Aorta (tissue), 5 donors: ENCODE measurements at regions not wholly inside any gene's neighbourhood (a gene's known extent, or its start where the extent isn't known, plus 50 kb on each side); places are given as distances from the start of the nearest gene placed in this dataset.

Experiments
- ATAC-seq: fragments of 200-7000 bp; cut with Tn5 transposase; one replicate; pipeline ENCODE4 v1.9.1; 2022; ENCODE audit warnings: moderate library complexity; ENCODE audit not compliant: low FRiP score
- DNase-seq, 2 donors: peaks; one replicate each; pipeline ENCODE4 v3.0.0-alpha.2; 2020
- H3K27ac ChIP-seq, 2 donors: one replicate each; pipeline ENCODE4 v1.5.1; 2013; ENCODE audit warnings: low read length in 2 of 2, mild to moderate bottlenecking in 2 of 2, moderate library complexity in 2 of 2, control low read depth in 1 of 2, inconsistent platforms in 1 of 2, low read depth in 1 of 2
- H3K27me3 ChIP-seq, 2 donors: one replicate each; pipeline ENCODE4 v1.6.1; 2013; ENCODE audit warnings: control low read depth in 1 of 2, low read length in 1 of 2, mild to moderate bottlenecking in 1 of 2, moderate library complexity in 1 of 2; ENCODE audit not compliant: insufficient read depth in 2 of 2, control insufficient read depth in 1 of 2
- H3K36me3 ChIP-seq, 2 donors: one replicate each; pipeline ENCODE4 v1.6.1; 2013; ENCODE audit warnings: control low read depth in 1 of 2, low read length in 1 of 2, mild to moderate bottlenecking in 1 of 2; ENCODE audit not compliant: insufficient read depth in 2 of 2, control insufficient read depth in 1 of 2
- H3K4me1 ChIP-seq, 2 donors: one replicate each; pipeline ENCODE4 v1.6.1; 2013; ENCODE audit warnings: low read length in 2 of 2, control low read depth in 1 of 2, mild to moderate bottlenecking in 1 of 2, moderate library complexity in 1 of 2; ENCODE audit not compliant: insufficient read depth in 2 of 2, control insufficient read depth in 1 of 2
- H3K4me3 ChIP-seq, 2 donors: one replicate each; pipeline ENCODE4 v1.5.1; 2013; ENCODE audit warnings: low read length in 2 of 2, control low read depth in 1 of 2, mild to moderate bottlenecking in 1 of 2
- H3K9me3 ChIP-seq: one replicate; pipeline ENCODE4 v1.6.1; 2013; ENCODE audit warnings: mild to moderate bottlenecking, low read length; ENCODE audit not compliant: control insufficient read depth
- WGBS, 2 donors: extraction: QIAGEN DNeasy Blood & Tissue Kit; methylation state at CpG; one replicate each; pipeline ENCODE4 v1.1.7; 2013; 5-methylcytosine and 5-hydroxymethylcytosine counted together
- intact Hi-C, 2 donors: fragments of 100-400 bp; cut with DNase I; formaldehyde crosslinking; loops; one replicate each; pipeline versions ENCODE4 v1.14.2 to v1.15.0; 2022
- donor health status: healthy with polysubstance abuse.
- donor health status: Bipolar disorder and iron deficiency.
- donor health status: DM: no; HTN: no; CAD: no.
- donor health status: DM: no; HTN: no; CAD: no.
- donor health status: DM: yes; HTN: yes; CAD: no.

DNA sequence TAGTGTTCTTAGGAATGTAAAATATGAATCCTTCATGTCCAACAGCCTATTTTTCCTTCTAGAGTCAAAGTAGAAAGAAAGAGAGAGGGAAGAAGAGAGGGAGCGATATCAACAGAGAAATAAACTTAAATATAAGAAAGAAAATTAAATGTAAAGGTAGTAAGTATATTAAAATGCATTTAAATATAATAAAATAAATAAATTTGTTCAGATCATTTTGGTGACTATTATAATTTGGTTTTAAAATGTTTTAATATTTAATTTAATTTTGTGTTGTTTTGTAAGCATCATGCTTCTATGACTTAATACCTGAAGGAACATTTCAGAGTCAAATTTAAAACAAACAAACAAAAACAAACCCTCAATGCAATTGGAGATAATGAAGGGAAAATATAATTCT is 405.2 kb upstream of the IRX1 start:
- 13 to 89% methylated on average over 1 of the region's 1 CpG for WGBS, 2 donors

DNA sequence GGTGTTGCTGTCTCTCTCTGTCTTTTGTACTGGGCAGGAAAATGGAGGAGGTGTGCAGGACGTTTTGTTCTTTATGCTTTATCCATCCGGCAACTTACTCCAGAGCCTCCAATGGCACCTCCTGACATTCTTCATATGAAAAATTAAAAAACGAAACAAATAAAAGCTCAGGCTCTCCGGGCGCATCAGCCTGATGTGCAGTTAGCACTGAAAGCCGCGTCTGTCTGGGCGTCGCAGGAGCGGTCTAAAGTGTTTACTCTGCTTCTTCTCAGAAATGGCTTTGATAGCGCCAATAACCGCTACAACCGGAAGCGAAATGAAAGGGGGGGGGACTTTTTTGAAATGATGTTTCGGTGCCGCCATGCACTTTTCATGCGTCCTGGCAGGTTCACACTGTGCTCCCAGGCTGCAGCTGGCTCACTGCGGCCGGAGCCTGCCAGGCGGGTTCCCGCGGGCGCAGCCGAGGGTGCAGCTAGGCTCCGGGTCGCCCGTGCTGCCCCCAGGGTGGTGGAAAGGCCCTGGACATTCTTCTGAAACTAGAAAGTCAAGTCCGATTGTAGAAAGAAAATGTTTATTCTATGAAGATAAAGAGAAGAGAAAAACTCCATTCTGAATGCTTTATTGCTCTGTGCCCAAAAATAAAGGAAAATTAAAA is 407.7 kb upstream of the IRX1 start:
- Histone ChIP-seq H3K36me3 (no peaks in the 10 kb centered on the region), H3K4me1 (no peaks in the 10 kb centered on the region), H3K4me3 (no peak overlapping the region), H3K9me3 (no peaks in the 10 kb centered on the region), H3K27ac (no peak overlapping the region), H3K27me3 (no peaks in the 10 kb centered on the region)
- 83% methylated on average over 28 of the region's 28 CpGs for WGBS, 2 donors
- no peak for ATAC-seq
- no peak for DNase-seq
- intact Hi-C loops = no loop called here

More for the DNA sequence above, 405.2 kb upstream of the IRX1 start:
- no peak for ATAC-seq
- Histone ChIP-seq H3K27me3 (no peaks in the 10 kb centered on the region), H3K36me3 (no peaks in the 10 kb centered on the region), H3K27ac (no peak overlapping the region), H3K4me3 (no peak overlapping the region), H3K9me3 (no peaks in the 10 kb centered on the region), H3K4me1 (no peaks in the 10 kb centered on the region)
- DNase-seq = no peak
- intact Hi-C loops = no loop called here

GRCh38 chr5:3186736-3187405 is 408.8 kb upstream of the IRX1 start:
- H3K4me1 ChIP-seq = no peaks in the 10 kb centered on the region
- no peaks in the 10 kb centered on the region for H3K36me3 ChIP-seq
- 60 to 61% methylated on average over 12 of the region's 12 CpGs for WGBS, 2 donors
- H3K4me3 ChIP-seq = no peak overlapping the region
- no peak for ATAC-seq
- intact Hi-C loops = no loop called here
- no peaks in the 10 kb centered on the region for H3K27me3 ChIP-seq
- no peaks in the 10 kb centered on the region for H3K9me3 ChIP-seq
- no peak overlapping the region for H3K27ac ChIP-seq
- no peak for DNase-seq

- H3K36me3 ChIP-seq = no peaks in the 10 kb centered on the region
- ATAC-seq (no peak), DNase-seq (no peak)
- no peaks in the 10 kb centered on the region for H3K27me3 ChIP-seq
- no peaks in the 10 kb centered on the region for H3K4me1 ChIP-seq
- H3K4me3 ChIP-seq = no peak overlapping the region
- WGBS, 2 donors = 55 to 58% methylated on average over 7 of the region's 7 CpGs
- H3K9me3 ChIP-seq = no peaks in the 10 kb centered on the region
- intact Hi-C loops = no loop called here
- H3K27ac ChIP-seq = no peak overlapping the region
Observed at GRCh38 chr5:3186156-3186555, 409.5 kb upstream of the IRX1 start.

DNA sequence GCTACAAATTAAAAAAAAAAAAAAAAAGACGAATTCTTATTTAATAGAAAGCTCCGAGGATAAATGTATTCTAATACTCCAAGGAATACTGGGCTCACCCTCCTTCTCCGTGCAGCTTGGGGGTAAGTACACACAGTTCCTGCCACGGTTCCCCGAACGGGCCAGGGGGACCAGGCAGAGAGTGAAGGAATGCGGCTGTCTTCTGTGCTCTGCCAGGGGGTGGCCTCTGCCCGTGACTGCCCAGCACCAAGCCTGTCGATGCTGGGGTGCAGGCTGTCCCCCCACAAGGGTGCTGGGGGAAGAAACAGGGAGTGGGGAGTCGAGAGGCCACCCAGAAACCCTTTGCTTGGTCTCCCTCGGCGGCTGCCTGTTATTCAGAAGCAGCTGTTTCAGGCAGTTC is 410.1 kb upstream of the IRX1 start:
- no peaks in the 10 kb centered on the region for H3K4me1 ChIP-seq
- intact Hi-C loops = no loop called here
- no peak overlapping the region for H3K4me3 ChIP-seq
- H3K9me3 ChIP-seq = no peaks in the 10 kb centered on the region
- H3K36me3 ChIP-seq = no peaks in the 10 kb centered on the region
- no peaks in the 10 kb centered on the region for H3K27me3 ChIP-seq
- no peak for ATAC-seq
- WGBS, 2 donors = 36 to 47% methylated on average over 12 of the region's 12 CpGs
- no peak overlapping the region for H3K27ac ChIP-seq
- no peak for DNase-seq

GRCh38 chr5:3182133-3182876 is 413.3 kb upstream of the IRX1 start:
- no peaks in the 10 kb centered on the region for H3K27me3 ChIP-seq
- ATAC-seq = no peak
- no peak overlapping the region for H3K27ac ChIP-seq
- intact Hi-C loops = no loop called here
- H3K4me1 ChIP-seq = no peaks in the 10 kb centered on the region
- 70 to 72% methylated on average over 12 of the region's 12 CpGs for WGBS, 2 donors
- no peaks in the 10 kb centered on the region for H3K36me3 ChIP-seq
- DNase-seq = no peak
- no peak overlapping the region for H3K4me3 ChIP-seq
- no peaks in the 10 kb centered on the region for H3K9me3 ChIP-seq

GRCh38 chr5:3181671-3182070 is 414.0 kb upstream of the IRX1 start:
- WGBS, 2 donors = 36 to 41% methylated on average over 18 of the region's 18 CpGs

GRCh38 chr5:3180636-3181035 is 415.0 kb upstream of the IRX1 start:
- no peak overlapping the region for H3K4me3 ChIP-seq
- intact Hi-C loops = no loop called here
- no peaks in the 10 kb centered on the region for H3K9me3 ChIP-seq
- no peak overlapping the region for H3K27ac ChIP-seq
- no peak for DNase-seq
- no peaks in the 10 kb centered on the region for H3K27me3 ChIP-seq
- 79 to 83% methylated on average over 20 of the region's 20 CpGs for WGBS, 2 donors
- H3K36me3 ChIP-seq = no peaks in the 10 kb centered on the region
- ATAC-seq = no peak
- no peaks in the 10 kb centered on the region for H3K4me1 ChIP-seq

More at GRCh38 chr5:3181671-3182070, 414.0 kb upstream of the IRX1 start:
- no peak for DNase-seq
- Histone ChIP-seq H3K27ac (no peak overlapping the region), H3K9me3 (no peaks in the 10 kb centered on the region), H3K4me1 (no peaks in the 10 kb centered on the region), H3K27me3 (no peaks in the 10 kb centered on the region), H3K36me3 (no peaks in the 10 kb centered on the region), H3K4me3 (no peak overlapping the region)
- intact Hi-C loops = no loop called here
- no peak for ATAC-seq

DNA sequence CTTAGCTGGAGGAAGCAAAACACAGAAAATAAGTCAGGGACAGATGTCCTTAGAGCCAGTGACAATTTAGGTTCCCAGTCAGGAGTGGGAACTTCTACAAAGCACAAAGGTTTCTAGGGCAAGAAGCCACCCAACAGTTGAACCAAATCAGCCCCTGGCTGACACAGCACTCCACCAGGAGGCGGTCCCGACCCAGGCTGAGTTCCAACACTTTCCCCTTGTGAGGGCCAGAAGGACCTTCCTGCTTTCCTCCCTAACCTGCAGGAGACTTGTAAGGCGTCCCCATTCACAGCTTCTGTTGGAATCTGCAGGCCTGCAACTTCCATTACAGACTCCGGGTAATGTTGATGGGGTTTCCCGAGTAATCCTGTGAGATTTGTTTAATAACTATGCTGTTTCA is 416.4 kb upstream of the IRX1 start:
- no peak for ATAC-seq
- Histone ChIP-seq H3K4me1 (no peaks in the 10 kb centered on the region), H3K27me3 (no peaks in the 10 kb centered on the region), H3K27ac (no peak overlapping the region), H3K9me3 (no peaks in the 10 kb centered on the region), H3K4me3 (no peak overlapping the region), H3K36me3 (no peaks in the 10 kb centered on the region)
- no peak for DNase-seq
- intact Hi-C loops = no loop called here
- 44 to 50% methylated on average over 5 of the region's 5 CpGs for WGBS, 2 donors
